GM03348 (cell line): ENCODE measurements at regions not wholly inside any gene's neighbourhood (a gene's known extent, or its start where the extent isn't known, plus 50 kb on each side); places are given as distances from the start of the nearest gene placed in this dataset.

Experiments used
- DNase-seq: peaks from one replicate; pipeline ENCODE4 v3.0.0; 2012; ENCODE audit warnings: low spot score

DNA sequence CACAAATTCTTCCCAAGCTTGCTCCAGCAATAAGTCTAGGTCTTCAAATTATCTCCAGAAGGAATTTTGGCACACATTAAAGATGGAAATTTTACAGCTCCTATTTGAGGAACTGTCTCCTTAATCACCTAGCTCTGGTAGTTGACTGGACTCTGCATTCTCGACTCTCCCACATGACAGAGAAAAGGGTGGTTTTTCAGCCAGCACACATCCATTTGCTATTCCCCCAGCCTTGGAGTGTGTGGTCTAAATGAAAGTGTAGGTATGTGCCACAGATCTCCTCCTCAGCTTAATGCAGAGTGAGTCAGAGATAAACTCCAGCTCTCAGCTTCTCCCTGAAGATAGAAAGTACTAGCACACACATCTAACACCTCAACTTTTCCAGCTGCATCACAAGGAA lies 62.2 kb upstream of the ALCAM start:
- no peak for DNase-seq

DNA sequence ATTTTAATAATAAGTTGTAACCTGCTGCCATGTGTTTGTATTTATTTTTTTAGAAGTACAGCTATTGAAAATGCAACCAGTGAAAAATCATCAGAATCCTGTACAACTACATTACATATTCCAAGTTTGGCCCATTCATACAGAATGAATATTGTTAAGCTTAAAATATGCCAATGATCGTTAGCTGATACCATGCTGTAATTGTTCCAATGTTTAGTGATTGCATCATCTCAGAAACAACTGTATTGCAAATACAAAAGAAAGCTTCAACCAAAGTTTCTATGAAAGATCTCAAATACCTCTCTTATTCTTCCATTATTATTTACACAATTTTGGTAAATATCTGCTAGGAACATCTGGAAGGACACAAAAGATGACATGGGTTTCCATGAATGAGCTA lies 51.6 kb upstream of the ALCAM start:
- no peak for DNase-seq

DNA sequence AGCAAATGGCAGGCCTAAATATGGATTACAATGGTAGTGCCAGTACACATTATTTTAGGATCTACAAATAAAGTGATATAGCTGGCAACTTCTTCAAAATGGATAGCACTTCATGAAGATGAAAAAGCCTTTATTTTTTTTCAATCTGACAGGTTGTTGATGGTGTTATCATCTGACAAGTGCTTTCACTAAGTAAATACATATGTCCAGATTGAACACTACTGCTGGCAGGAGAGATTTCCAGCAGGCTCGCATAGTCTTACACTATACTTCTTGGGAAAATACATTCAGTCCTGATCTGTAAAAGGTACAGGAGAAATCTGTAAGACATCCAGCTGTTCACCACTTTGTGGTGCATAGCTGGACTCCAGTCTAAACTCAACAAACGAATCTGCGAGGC lies 50.9 kb upstream of the ALCAM start:
- no peak for DNase-seq

DNA sequence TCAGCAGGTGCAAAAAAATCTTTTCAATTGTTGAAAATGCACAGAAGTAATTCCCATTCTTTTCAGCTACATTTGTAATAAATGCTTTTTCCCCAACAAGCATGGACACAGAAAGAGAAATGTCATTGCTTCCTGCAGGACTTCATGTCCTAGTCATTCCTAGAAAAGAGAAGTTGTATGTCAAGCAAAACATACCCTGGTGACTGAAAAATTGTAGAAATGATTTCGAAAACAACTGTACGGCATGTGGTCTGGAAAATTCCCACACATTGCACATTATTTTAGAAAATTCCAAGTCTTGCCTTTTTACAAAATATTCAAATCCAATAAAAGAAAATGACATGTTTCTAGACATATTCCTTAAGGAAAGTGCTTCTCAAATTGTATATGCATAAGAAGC lies 50.4 kb upstream of the ALCAM start:
- no peak for DNase-seq
